Neural cell (in vitro differentiated cells): ENCODE measurements at regions not wholly inside any gene's neighbourhood (a gene's known extent, or its start where the extent isn't known, plus 50 kb on each side); places are given as distances from the start of the nearest gene placed in this dataset.

ENCODE experiments used
- H2AFZ ChIP-seq: fragments of 200-600, 300-800 bp; sonication (generic), shearing (Covaris generic); 2 replicates; pipeline ENCODE4 v1.6.0; 2014; ENCODE audit warnings: low read depth, mild to moderate bottlenecking, antibody characterized with exemption, low read length, moderate library complexity
- H3F3A ChIP-seq: fragments of 200-600 bp; shearing (Covaris generic); 2 replicates; pipeline ENCODE4 v1.6.1; 2016; ENCODE audit warnings: mild to moderate bottlenecking, moderate library complexity, mixed read lengths, antibody characterized with exemption, low read length; ENCODE audit not compliant: insufficient read depth, poor library complexity, severe bottlenecking
- H3K27ac ChIP-seq: fragments of 200-600, 300-800 bp; sonication (generic), shearing (Covaris generic); 2 replicates; pipeline ENCODE4 v1.5.1; 2014; ENCODE audit warnings: mild to moderate bottlenecking, low read length, moderate library complexity
- H3K27me3 ChIP-seq: fragments of 300-800, 200-600 bp; sonication (generic), shearing (Covaris generic); 2 replicates; pipeline ENCODE4 v1.6.0; 2014; ENCODE audit warnings: mild to moderate bottlenecking, low read depth, low read length, moderate library complexity; ENCODE audit not compliant: insufficient read depth
- H3K36me3 ChIP-seq: fragments of 300-800, 200-600 bp; sonication (generic), shearing (Covaris generic); 2 replicates; pipeline ENCODE4 v1.5.1; 2014; ENCODE audit warnings: mild to moderate bottlenecking, antibody characterized with exemption, low read length, moderate library complexity; ENCODE audit not compliant: insufficient read depth
- H3K4me2 ChIP-seq: fragments of 300-800, 200-600 bp; sonication (generic), shearing (Covaris generic); 2 replicates; pipeline ENCODE4 v1.6.0; 2014; ENCODE audit warnings: mild to moderate bottlenecking, low read length
- H3K4me3 ChIP-seq: fragments of 300-800, 200-600 bp; sonication (generic), shearing (Covaris generic); 2 replicates; pipeline ENCODE4 v1.5.1; 2014; ENCODE audit warnings: mild to moderate bottlenecking, low read length, moderate library complexity
- H3K79me2 ChIP-seq: fragments of 200-600 bp; shearing (Covaris generic); replicated peaks from 2 replicates; pipeline ENCODE4 v1.6.0; 2014; ENCODE audit warnings: mild to moderate bottlenecking, low read length, moderate library complexity; ENCODE audit not compliant: insufficient read depth
- H3K9ac ChIP-seq: fragments of 300-800, 200-600 bp; sonication (generic), shearing (Covaris generic); 2 replicates; pipeline ENCODE4 v1.6.1; 2016; ENCODE audit warnings: mild to moderate bottlenecking, low read length, mixed read lengths
- H3K9me2 ChIP-seq: fragments of 200-600 bp; shearing (Covaris generic); 2 replicates; pipeline ENCODE4 v1.6.1; 2016; ENCODE audit warnings: mild to moderate bottlenecking, low read length, mixed read lengths; ENCODE audit not compliant: insufficient read depth
- H3K9me3 ChIP-seq: fragments of 200-600, 300-800 bp; sonication (generic), shearing (Covaris generic); 2 replicates; pipeline ENCODE4 v1.6.1; 2016; ENCODE audit warnings: mild to moderate bottlenecking, mixed run types, low read length, moderate library complexity, mixed read lengths
- H4K20me1 ChIP-seq: fragments of 200-600 bp; shearing (Covaris generic); 2 replicates; pipeline ENCODE4 v1.6.1; 2016; ENCODE audit warnings: mild to moderate bottlenecking, mixed run types; ENCODE audit not compliant: insufficient read depth
- EP300 ChIP-seq: fragments of 450-650 bp; conservative IDR thresholded peaks from 2 replicates; pipeline ENCODE4 v1.6.1; 2014; ENCODE audit warnings: antibody characterized with exemption, mild to moderate bottlenecking, moderate library complexity; ENCODE audit not compliant: poor library complexity, severe bottlenecking
- EZH2 ChIP-seq: fragments of 200-600, 300-800 bp; shearing (Covaris generic), sonication (generic); IDR thresholded peaks from 2 replicates; pipeline ENCODE4 v1.6.1; 2014; ENCODE audit warnings: antibody characterized with exemption, low read length, borderline replicate concordance, mild to moderate bottlenecking; ENCODE audit not compliant: insufficient read depth, poor library complexity, severe bottlenecking
- MXI1 ChIP-seq: fragments of 450-650 bp; conservative IDR thresholded peaks from 2 replicates; pipeline ENCODE4 v1.6.1; 2014; ENCODE audit warnings: antibody characterized with exemption, mild to moderate bottlenecking; ENCODE audit not compliant: poor library complexity, severe bottlenecking
- POLR2AphosphoS5 ChIP-seq: IDR thresholded peaks from 2 replicates; pipeline ENCODE4 v1.6.1; 2012
- RAD21 ChIP-seq: fragments of 450-650 bp; conservative IDR thresholded peaks from 2 replicates; pipeline ENCODE4 v1.6.1; 2014; ENCODE audit warnings: antibody characterized with exemption, mild to moderate bottlenecking, moderate library complexity
- REST ChIP-seq: IDR thresholded peaks from 2 replicates; pipeline ENCODE4 v1.6.1; 2012; ENCODE audit warnings: borderline replicate concordance
- SMC3 ChIP-seq: fragments of 450-650 bp; conservative IDR thresholded peaks from 2 replicates; pipeline ENCODE4 v1.6.1; 2014; ENCODE audit warnings: antibody characterized with exemption, mild to moderate bottlenecking, moderate library complexity; ENCODE audit not compliant: poor library complexity
- TAF1 ChIP-seq: IDR thresholded peaks from 2 replicates; pipeline ENCODE4 v1.6.1; 2012; ENCODE audit warnings: low read depth
- TF ChIP-seq, protein P1 (sequence below): fragments of 450-650 bp; IDR thresholded peaks from 2 replicates; pipeline ENCODE4 v1.5.1; 2014; ENCODE audit warnings: antibody characterized with exemption, mild to moderate bottlenecking, moderate library complexity; ENCODE audit not compliant: poor library complexity, severe bottlenecking

DNA sequence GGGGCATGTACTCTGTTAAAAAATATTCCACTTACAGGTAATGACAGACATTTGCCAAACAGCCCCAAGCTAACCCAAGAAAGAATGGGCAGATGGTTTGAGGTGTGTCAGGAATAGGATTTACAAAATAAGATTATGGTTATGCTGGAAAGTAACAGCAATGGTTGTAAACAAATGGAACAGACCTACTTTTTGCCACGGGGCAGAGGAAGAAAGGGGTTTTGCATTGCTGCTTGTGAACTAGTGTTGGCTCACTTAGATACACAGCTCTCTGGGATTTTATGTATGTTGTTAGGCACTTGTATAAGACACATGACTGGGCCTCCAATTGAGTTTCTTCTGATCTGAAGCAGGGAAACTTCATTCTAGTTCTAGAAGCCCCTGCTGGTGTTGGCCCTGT, 191.5 kb upstream of the GDNF start:
- no peaks in the 10 kb centered on the region for H3F3A ChIP-seq
- H3K9me3 ChIP-seq: no peaks in the 10 kb centered on the region
- H3K9ac ChIP-seq: no peak overlapping the region
- no peak overlapping the region for H3K4me2 ChIP-seq
- H3K79me2 ChIP-seq: no peaks in the 10 kb centered on the region
- no peaks in the 10 kb centered on the region for H3K27me3 ChIP-seq
- TF ChIP-seq EZH2: no peak
- TF ChIP-seq, protein P1, sequence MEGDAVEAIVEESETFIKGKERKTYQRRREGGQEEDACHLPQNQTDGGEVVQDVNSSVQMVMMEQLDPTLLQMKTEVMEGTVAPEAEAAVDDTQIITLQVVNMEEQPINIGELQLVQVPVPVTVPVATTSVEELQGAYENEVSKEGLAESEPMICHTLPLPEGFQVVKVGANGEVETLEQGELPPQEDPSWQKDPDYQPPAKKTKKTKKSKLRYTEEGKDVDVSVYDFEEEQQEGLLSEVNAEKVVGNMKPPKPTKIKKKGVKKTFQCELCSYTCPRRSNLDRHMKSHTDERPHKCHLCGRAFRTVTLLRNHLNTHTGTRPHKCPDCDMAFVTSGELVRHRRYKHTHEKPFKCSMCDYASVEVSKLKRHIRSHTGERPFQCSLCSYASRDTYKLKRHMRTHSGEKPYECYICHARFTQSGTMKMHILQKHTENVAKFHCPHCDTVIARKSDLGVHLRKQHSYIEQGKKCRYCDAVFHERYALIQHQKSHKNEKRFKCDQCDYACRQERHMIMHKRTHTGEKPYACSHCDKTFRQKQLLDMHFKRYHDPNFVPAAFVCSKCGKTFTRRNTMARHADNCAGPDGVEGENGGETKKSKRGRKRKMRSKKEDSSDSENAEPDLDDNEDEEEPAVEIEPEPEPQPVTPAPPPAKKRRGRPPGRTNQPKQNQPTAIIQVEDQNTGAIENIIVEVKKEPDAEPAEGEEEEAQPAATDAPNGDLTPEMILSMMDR: no peak
- TF ChIP-seq TAF1: no peak
- no peak for TF ChIP-seq REST
- H4K20me1 ChIP-seq: no peaks in the 10 kb centered on the region
- no peaks in the 10 kb centered on the region for H3K9me2 ChIP-seq
- no peak overlapping the region for H2AFZ ChIP-seq
- H3K36me3 ChIP-seq: no peaks in the 10 kb centered on the region
- H3K27ac ChIP-seq: no peak overlapping the region
- no peak overlapping the region for H3K4me3 ChIP-seq

- H3F3A ChIP-seq: no peaks in the 10 kb centered on the region
- H3K9me2 ChIP-seq: no peaks in the 10 kb centered on the region
- no peaks in the 10 kb centered on the region for H4K20me1 ChIP-seq
- H3K9ac ChIP-seq: no peak overlapping the region
- TF ChIP-seq SMC3: no peak
- no peak overlapping the region for H3K4me2 ChIP-seq
- no peak overlapping the region for H2AFZ ChIP-seq
- H3K36me3 ChIP-seq: no peaks in the 10 kb centered on the region
- no peaks in the 10 kb centered on the region for H3K27me3 ChIP-seq
- H3K9me3 ChIP-seq: no peaks in the 10 kb centered on the region
- no peak overlapping the region for H3K4me3 ChIP-seq
- no peaks in the 10 kb centered on the region for H3K79me2 ChIP-seq
- no peak overlapping the region for H3K27ac ChIP-seq
These were observed 189.7 kb upstream of the GDNF start for GRCh38 chr5:38029397-38030065.

- Histone ChIP-seq H3K9ac (no peak overlapping the region), H3K79me2 (no peaks in the 10 kb centered on the region), H3K27ac (no peak overlapping the region), H2AFZ (no peak overlapping the region), H4K20me1 (no peaks in the 10 kb centered on the region), H3K36me3 (no peaks in the 10 kb centered on the region), H3F3A (no peaks in the 10 kb centered on the region), H3K27me3 (no peaks in the 10 kb centered on the region), H3K9me2 (no peaks in the 10 kb centered on the region), H3K4me2 (no peak overlapping the region), H3K4me3 (no peak overlapping the region), H3K9me3 (no peaks in the 10 kb centered on the region)
- TF ChIP-seq TAF1: no peak
- TF ChIP-seq EZH2: no peak
- no peak for TF ChIP-seq SMC3
- TF ChIP-seq, protein P1: no peak
- no peak for TF ChIP-seq POLR2AphosphoS5
- no peak for TF ChIP-seq MXI1
- TF ChIP-seq EP300: no peak
- no peak for TF ChIP-seq RAD21
- no peak for TF ChIP-seq REST
These were observed 184.0 kb upstream of the GDNF start for GRCh38 chr5:38023799-38024198.
